KMS-11 (cell line): ENCODE measurements at regions not wholly inside any gene's neighbourhood (a gene's known extent, or its start where the extent isn't known, plus 50 kb on each side); places are given as distances from the start of the nearest gene placed in this dataset.

ENCODE experiments used
- H2AFZ ChIP-seq: fragments of 200-600 bp; sonication (generic); 2 replicates; pipeline ENCODE4 v1.6.1; 2016; ENCODE audit warnings: antibody characterized with exemption, mixed run types, low read depth
- H3K27ac ChIP-seq: fragments of 200-600 bp; sonication (generic); 2 replicates; pipeline ENCODE4 v1.6.1; 2016; ENCODE audit warnings: mild to moderate bottlenecking, mixed run types
- H3K27me3 ChIP-seq: fragments of 200-600 bp; sonication (generic); 2 replicates; pipeline ENCODE4 v1.6.1; 2017; ENCODE audit warnings: mild to moderate bottlenecking, low read depth, mixed run types, moderate library complexity; ENCODE audit not compliant: insufficient read depth
- H3K36me3 ChIP-seq: fragments of 200-600 bp; sonication (generic); 2 replicates; pipeline ENCODE4 v1.6.1; 2017; ENCODE audit warnings: mild to moderate bottlenecking, mixed run types; ENCODE audit not compliant: insufficient read depth
- H3K4me1 ChIP-seq: fragments of 200-600 bp; sonication (generic); 2 replicates; pipeline ENCODE4 v1.6.1; 2016; ENCODE audit warnings: mild to moderate bottlenecking, low read depth, mixed run types; ENCODE audit not compliant: poor library complexity, severe bottlenecking
- H3K4me2 ChIP-seq: fragments of 200-600 bp; sonication (generic); 2 replicates; pipeline ENCODE4 v1.7.0; 2016; ENCODE audit warnings: mild to moderate bottlenecking, mixed run types
- H3K4me3 ChIP-seq: fragments of 200-600 bp; sonication (generic); IDR thresholded peaks from 2 replicates; pipeline ENCODE4 v1.6.1; 2017; ENCODE audit warnings: low read depth, low read length, mixed read lengths; ENCODE audit not compliant: insufficient read depth
- H3K79me2 ChIP-seq: fragments of 200-600 bp; sonication (generic); 2 replicates; pipeline ENCODE4 v1.6.1; 2016; ENCODE audit warnings: low read depth, mixed run types; ENCODE audit not compliant: insufficient read depth
- H3K9ac ChIP-seq: fragments of 200-600 bp; sonication (generic); 2 replicates; pipeline ENCODE4 v1.6.1; 2016; ENCODE audit warnings: mild to moderate bottlenecking, mixed run types
- H4K20me1 ChIP-seq: fragments of 200-600 bp; sonication (generic); 2 replicates; pipeline ENCODE4 v1.6.1; 2016; ENCODE audit warnings: mild to moderate bottlenecking, mixed run types; ENCODE audit not compliant: insufficient read depth
- TF ChIP-seq, protein P1 (sequence below): fragments of 200-600 bp; sonication (generic); conservative IDR thresholded peaks from 2 replicates; pipeline ENCODE4 v1.6.1; 2017; ENCODE audit warnings: low read depth, mild to moderate bottlenecking, antibody characterized with exemption, low read length, moderate library complexity, mixed read lengths

- no peak overlapping the region for H3K27ac ChIP-seq
- H3K27me3 ChIP-seq: no peaks in the 10 kb centered on the region
- TF ChIP-seq, protein P1, sequence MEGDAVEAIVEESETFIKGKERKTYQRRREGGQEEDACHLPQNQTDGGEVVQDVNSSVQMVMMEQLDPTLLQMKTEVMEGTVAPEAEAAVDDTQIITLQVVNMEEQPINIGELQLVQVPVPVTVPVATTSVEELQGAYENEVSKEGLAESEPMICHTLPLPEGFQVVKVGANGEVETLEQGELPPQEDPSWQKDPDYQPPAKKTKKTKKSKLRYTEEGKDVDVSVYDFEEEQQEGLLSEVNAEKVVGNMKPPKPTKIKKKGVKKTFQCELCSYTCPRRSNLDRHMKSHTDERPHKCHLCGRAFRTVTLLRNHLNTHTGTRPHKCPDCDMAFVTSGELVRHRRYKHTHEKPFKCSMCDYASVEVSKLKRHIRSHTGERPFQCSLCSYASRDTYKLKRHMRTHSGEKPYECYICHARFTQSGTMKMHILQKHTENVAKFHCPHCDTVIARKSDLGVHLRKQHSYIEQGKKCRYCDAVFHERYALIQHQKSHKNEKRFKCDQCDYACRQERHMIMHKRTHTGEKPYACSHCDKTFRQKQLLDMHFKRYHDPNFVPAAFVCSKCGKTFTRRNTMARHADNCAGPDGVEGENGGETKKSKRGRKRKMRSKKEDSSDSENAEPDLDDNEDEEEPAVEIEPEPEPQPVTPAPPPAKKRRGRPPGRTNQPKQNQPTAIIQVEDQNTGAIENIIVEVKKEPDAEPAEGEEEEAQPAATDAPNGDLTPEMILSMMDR: no peak
- no peaks in the 10 kb centered on the region for H3K4me1 ChIP-seq
- H4K20me1 ChIP-seq: no peaks in the 10 kb centered on the region
- H3K9ac ChIP-seq: no peak overlapping the region
- no peak overlapping the region for H2AFZ ChIP-seq
- H3K4me3 ChIP-seq: no peak overlapping the region
- H3K79me2 ChIP-seq: no peaks in the 10 kb centered on the region
- H3K36me3 ChIP-seq: no peaks in the 10 kb centered on the region
- H3K4me2 ChIP-seq: no peak overlapping the region
These were observed 428.5 kb downstream of the RPS24 start for GRCh38 chr10:78462176-78462575.

DNA sequence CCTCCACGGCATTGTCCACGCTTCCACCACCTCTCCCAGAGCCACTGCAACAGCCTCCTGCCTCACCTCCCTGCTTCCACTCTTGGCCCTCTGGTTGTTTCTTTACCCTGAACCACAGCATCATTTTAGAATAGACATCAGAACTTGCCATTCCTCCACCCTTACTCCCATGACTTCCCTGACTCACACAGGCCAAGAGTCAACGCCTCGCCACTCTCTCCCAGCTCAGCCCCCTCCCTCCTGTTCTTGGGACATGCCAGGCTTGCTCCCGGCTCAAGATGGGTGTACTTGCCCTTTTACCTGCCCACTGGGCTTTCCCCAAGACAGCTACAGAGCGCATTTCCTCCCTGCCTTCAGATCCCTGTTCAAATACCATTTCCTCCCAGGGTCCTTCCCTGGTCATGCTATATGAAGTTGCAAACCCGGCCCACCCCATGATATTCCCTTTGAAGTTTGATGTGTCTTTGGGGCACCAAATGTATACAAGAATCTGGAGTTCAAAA is 429.1 kb downstream of the RPS24 start:
- Histone ChIP-seq H3K27ac (no peak overlapping the region), H3K79me2 (no peaks in the 10 kb centered on the region), H3K9ac (no peak overlapping the region), H3K36me3 (no peaks in the 10 kb centered on the region), H2AFZ (no peak overlapping the region), H4K20me1 (no peaks in the 10 kb centered on the region), H3K4me2 (no peak overlapping the region), H3K27me3 (no peaks in the 10 kb centered on the region), H3K4me3 (no peak overlapping the region), H3K4me1 (no peaks in the 10 kb centered on the region)
- TF ChIP-seq, protein P1: no peak

- Histone ChIP-seq H3K36me3 (no peaks in the 10 kb centered on the region), H4K20me1 (no peaks in the 10 kb centered on the region), H3K27me3 (no peaks in the 10 kb centered on the region), H3K27ac (no peak overlapping the region), H3K79me2 (no peaks in the 10 kb centered on the region), H2AFZ (no peak overlapping the region), H3K4me3 (no peak overlapping the region), H3K4me2 (no peak overlapping the region), H3K4me1 (no peaks in the 10 kb centered on the region), H3K9ac (no peak overlapping the region)
- TF ChIP-seq, protein P1: no peak
These were observed 430.6 kb downstream of the RPS24 start for GRCh38 chr10:78464118-78464855.

- Histone ChIP-seq H3K9ac (no peak overlapping the region), H3K79me2 (no peaks in the 10 kb centered on the region), H3K4me2 (no peak overlapping the region), H3K4me1 (no peaks in the 10 kb centered on the region), H3K4me3 (no peak overlapping the region), H3K27me3 (no peaks in the 10 kb centered on the region), H3K36me3 (no peaks in the 10 kb centered on the region), H4K20me1 (no peaks in the 10 kb centered on the region), H2AFZ (no peak overlapping the region), H3K27ac (no peak overlapping the region)
- TF ChIP-seq, protein P1: no peak
These were observed 431.2 kb downstream of the RPS24 start for GRCh38 chr10:78464856-78465267.
